ENCODE measurements at regions not wholly inside any gene's neighbourhood (a gene's known extent, or its start where the extent isn't known, plus 50 kb on each side); places are given as distances from the start of the nearest gene placed in this dataset.

DNA sequence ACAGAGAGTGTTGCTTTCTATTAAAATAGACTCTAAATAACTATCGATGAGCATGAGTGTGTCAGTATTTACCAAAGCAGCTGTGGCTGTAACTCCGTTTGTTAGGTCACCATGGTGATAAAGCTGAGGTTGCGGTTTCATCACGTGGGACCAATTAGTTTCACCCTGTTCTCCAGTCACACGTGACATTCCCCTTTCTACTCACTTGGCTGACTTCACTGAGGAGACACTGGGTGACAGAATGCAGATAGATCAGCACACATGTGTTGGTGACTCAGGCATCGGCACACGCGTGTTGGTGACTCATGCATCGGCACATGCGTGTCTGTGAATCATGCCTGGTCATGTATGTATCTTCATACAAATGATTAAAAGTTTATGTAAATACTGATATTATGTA is 285.4 kb downstream of the THBS2 start:
- Histone ChIP-seq H3K9me3 (ENCODE audit: control insufficient read depth in 2 of 3, insufficient read depth in 1 of 3, low read length in 3 of 3) (no peaks in the 10 kb centered on the region), H3K36me3 (ENCODE audit: control insufficient read depth in 2 of 3, insufficient read depth in 3 of 3, low read length in 3 of 3) (no peaks in the 10 kb centered on the region), H3K4me3 (ENCODE audit: low read length in 3 of 3) (no peak overlapping the region), H3K27me3 (ENCODE audit: control insufficient read depth, insufficient read depth, low read length) (no peaks in the 10 kb centered on the region), H3K27ac (ENCODE audit: low read depth in 2 of 2, low read length in 2 of 2) (no peak overlapping the region), H3K4me1 (ENCODE audit: control insufficient read depth in 2 of 3, insufficient read depth in 2 of 3, low read depth in 1 of 3, low read length in 3 of 3) (peaks cover 0 to 3% (median 3%) of the 10 kb centered on the region in 3 donors), H3K9ac (ENCODE audit: low read length in 3 of 3) (no peak overlapping the region)
- FAIRE-seq (no peak), DNase-seq (peak; percentile 65 to 89 (median 74))
- TF ChIP-seq, protein P1, sequence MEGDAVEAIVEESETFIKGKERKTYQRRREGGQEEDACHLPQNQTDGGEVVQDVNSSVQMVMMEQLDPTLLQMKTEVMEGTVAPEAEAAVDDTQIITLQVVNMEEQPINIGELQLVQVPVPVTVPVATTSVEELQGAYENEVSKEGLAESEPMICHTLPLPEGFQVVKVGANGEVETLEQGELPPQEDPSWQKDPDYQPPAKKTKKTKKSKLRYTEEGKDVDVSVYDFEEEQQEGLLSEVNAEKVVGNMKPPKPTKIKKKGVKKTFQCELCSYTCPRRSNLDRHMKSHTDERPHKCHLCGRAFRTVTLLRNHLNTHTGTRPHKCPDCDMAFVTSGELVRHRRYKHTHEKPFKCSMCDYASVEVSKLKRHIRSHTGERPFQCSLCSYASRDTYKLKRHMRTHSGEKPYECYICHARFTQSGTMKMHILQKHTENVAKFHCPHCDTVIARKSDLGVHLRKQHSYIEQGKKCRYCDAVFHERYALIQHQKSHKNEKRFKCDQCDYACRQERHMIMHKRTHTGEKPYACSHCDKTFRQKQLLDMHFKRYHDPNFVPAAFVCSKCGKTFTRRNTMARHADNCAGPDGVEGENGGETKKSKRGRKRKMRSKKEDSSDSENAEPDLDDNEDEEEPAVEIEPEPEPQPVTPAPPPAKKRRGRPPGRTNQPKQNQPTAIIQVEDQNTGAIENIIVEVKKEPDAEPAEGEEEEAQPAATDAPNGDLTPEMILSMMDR (IDR thresholded peaks at IDR 0.05; ENCODE audit: borderline replicate concordance, extremely low read depth, insufficient read depth) = no peak
- intact Hi-C loops (cut with DNase I) = no loop called here

DNA sequence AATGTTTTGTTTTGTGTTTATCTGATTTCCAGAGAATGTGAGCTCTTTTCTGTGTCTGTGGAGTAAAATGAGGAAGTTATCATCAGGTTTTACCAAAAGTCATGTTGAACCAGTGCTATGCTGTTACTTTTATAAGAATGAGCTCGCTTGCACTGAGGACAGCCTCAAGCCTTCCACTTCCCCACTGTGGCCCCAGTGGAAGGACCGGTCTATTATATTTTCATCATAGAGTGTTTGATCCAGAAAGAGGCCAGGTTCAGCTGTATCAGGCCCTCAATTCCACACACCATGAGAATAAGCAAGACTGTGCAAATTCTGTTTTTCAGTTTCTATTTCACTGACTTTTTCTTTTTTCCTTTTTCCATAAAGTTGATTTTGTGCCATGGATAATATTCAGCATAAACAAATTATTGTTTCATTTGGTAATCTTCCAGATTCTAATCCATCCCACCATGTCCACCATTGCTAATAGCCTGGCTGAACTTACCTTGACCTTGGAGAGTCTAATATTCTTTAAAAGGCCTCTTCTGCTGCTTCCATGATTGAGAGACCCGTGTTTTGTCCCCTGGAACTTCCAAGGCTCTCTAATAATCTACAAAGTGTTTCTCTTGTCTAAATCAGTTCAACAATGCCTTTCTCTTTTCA is 286.2 kb downstream of the THBS2 start:
- no peaks in the 10 kb centered on the region for H3K27me3 ChIP-seq (ENCODE audit: control insufficient read depth, insufficient read depth, low read length)
- DNase-seq (peak in 1 of 5 donors; percentile 59), FAIRE-seq (no peak)
- H3K9ac ChIP-seq (ENCODE audit: low read length in 3 of 3) = no peak overlapping the region
- H3K27ac ChIP-seq (ENCODE audit: low read depth in 2 of 2, low read length in 2 of 2) = no peak overlapping the region
- no peaks in the 10 kb centered on the region for H3K36me3 ChIP-seq (ENCODE audit: control insufficient read depth in 2 of 3, insufficient read depth in 3 of 3, low read length in 3 of 3)
- intact Hi-C loops (cut with DNase I) = no loop called here
- no peak overlapping the region for H3K4me3 ChIP-seq (ENCODE audit: low read length in 3 of 3)
- no peaks in the 10 kb centered on the region for H3K9me3 ChIP-seq (ENCODE audit: control insufficient read depth in 2 of 3, insufficient read depth in 1 of 3, low read length in 3 of 3)
- H3K4me1 ChIP-seq (ENCODE audit: control insufficient read depth in 2 of 3, insufficient read depth in 2 of 3, low read depth in 1 of 3, low read length in 3 of 3) = peaks cover 0 to 3% (median 3%) of the 10 kb centered on the region in 3 donors
- TF ChIP-seq, protein P1 (IDR thresholded peaks at IDR 0.05; ENCODE audit: borderline replicate concordance, extremely low read depth, insufficient read depth) = no peak

DNA sequence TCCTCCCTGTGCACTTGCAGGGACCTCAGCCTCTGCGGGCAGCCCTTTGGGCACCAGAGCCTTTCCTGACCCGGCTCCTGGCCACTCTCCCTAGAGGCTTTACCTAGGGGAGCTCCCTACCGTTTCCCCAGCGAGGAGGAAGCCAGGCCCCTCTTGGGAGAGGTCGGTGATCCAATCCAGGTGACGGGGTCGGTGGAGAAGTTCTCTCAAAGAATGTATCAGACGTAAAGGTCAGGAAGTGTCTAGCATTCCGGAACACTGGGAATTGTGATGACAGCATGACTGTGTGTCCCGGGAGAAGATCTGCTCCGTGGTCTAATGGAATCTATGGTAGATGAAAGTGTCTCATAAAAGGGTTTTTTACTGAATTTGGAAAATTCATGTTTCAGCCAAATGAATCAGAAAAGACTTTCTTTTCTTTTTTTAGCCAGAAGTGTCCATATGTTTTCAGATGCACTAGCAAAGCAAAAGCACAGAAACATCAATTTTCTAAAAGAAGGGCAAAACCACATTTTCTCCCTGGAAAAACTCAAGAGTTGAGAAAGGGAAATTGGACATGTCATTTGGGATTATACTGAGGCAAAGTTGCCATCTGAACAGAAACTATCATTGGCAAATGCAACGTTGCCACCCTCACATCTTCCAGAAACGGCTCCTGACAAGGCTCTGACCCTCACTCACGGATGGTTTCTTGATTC is 289.4 kb downstream of the THBS2 start:
- Histone ChIP-seq H3K4me3 (ENCODE audit: low read length in 3 of 3) (no peak overlapping the region), H3K4me1 (ENCODE audit: control insufficient read depth in 2 of 3, insufficient read depth in 2 of 3, low read depth in 1 of 3, low read length in 3 of 3) (peaks cover 0 to 3% (median 3%) of the 10 kb centered on the region in 3 donors), H3K9ac (ENCODE audit: low read length in 3 of 3) (no peak overlapping the region), H3K9me3 (ENCODE audit: control insufficient read depth in 2 of 3, insufficient read depth in 1 of 3, low read length in 3 of 3) (no peaks in the 10 kb centered on the region), H3K27ac (ENCODE audit: low read depth in 2 of 2, low read length in 2 of 2) (no peak overlapping the region), H3K36me3 (ENCODE audit: control insufficient read depth in 2 of 3, insufficient read depth in 3 of 3, low read length in 3 of 3) (no peaks in the 10 kb centered on the region), H3K27me3 (ENCODE audit: control insufficient read depth, insufficient read depth, low read length) (no peaks in the 10 kb centered on the region)
- FAIRE-seq (no peak), DNase-seq (peak in 2 of 5 donors; percentile 28 to 31)
- TF ChIP-seq, protein P1 (IDR thresholded peaks at IDR 0.05; ENCODE audit: borderline replicate concordance, extremely low read depth, insufficient read depth) = no peak
- intact Hi-C loops (cut with DNase I) = no loop called here
